GM19455 (cell line): ENCODE measurements at regions not wholly inside any gene's neighbourhood (a gene's known extent, or its start where the extent isn't known, plus 50 kb on each side); places are given as distances from the start of the nearest gene placed in this dataset.

ENCODE experiments used
- ATAC-seq: cut with Tn5 transposase; IDR thresholded peaks from one replicate; pipeline ENCODE4 v1.9.1; 2021; ENCODE audit not compliant: unreplicated experiment

DNA sequence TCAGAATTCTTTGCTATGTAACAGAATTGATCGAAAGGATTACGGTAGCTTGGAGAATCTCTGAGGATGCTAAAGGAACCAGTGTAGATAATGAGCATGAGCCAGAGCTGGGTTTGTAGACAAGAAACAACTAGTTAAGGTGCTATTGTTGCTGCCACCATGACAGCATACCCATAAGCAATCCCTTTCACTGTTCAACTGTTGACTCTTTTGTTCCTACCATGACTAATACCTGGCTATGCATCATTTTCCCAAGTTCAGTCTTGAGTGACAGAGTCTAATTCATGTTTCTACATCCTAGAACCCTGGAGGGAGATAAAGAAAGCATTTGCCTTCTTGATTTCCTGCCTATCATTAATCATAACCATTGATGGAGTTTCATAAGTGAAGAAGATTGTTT lies 600.3 kb downstream of the OTOL1 start:
- ATAC-seq: no peak

DNA sequence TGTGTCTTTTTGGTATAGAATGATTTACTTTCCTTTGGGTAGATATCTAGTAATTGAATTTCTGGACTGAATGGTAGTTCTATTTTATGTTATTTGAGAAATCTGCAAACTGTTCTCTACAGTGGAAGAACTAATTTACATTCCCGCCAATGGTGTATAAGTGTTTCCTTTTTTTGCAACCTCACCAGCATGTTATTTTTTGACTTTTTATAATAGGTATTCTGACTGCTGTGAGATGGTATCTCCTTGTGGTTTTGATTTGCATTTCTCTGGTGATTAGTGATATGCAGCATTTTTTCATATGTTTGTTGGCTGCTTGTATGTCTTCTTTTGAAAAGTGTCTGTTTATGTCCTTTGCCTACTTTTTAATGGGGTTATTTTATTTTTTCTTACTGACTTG lies 607.2 kb downstream of the OTOL1 start:
- ATAC-seq: no peak

DNA sequence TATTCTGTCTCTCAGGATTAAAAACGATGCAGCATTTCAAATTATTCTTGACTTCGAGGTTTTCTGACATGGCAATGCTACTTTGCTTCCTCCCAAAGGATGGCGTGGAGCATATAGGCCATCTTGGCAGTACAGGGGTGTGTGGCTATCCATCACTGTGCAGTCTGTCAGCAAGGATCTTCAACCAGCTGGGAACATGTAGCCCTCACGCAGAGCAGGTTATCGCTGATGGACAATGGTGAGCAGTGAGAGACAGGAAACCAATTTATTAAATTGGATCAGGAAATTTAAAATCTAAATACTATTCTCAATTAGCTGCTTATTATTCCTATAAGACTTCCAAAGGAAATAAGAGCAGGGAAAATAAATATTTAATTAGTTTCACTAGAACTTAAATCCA lies 615.3 kb downstream of the OTOL1 start:
- ATAC-seq: no peak

DNA sequence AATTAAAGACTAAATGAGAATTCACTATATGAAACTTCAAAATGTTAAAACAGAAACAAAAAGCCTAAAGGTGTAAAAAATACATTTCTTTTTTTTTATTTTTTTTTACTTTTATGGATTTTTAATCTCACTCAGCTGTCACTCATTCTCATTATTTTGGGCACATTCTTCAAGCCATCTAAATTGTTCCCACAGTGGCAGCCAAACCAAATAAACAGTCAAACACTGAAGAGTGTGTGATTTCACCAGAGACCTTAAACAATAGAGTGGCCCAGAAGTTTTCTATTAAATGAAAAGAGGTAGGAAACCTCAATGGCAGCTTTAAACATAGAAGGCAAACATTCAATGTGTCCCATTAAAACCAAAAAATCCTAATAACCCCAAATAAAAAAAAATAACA lies 616.1 kb downstream of the OTOL1 start:
- ATAC-seq: no peak

DNA sequence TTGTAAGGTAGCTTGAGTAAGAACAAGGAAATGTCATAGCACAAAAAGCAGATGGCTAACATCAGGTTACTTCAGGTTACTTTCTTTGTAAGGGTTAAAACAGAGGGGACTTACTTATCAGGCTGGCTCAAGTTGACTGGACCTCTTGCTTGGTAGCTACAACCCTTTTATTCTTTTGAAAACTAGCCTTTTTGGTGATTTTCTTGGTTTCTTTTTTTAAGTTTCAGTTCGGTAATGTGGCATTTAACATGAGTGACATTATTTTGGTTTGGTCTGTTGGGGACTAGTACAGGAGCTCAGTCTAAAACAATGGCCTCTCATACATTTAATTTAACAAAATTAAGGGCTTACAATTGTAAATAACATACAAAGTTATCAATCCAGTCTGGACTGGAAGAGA lies 621.4 kb downstream of the OTOL1 start:
- no peak for ATAC-seq

DNA sequence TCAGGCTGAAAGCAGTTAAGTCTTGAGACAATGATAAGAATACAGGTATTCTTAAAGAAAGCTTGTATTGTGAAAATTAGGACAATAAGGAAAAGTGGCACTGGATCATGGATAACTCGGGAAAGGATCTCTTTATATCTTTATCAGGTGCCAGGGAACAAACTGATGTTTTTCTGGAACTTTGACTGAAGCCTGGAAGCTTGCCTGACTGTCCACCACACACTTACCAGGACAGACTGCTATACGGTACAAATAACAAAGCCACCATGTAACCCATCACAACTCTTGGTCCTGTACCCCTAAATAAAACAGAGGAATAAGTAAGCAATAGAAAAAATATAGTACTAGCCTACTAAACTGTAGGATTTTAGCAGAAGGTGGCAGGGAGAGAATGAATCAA lies 623.0 kb downstream of the OTOL1 start:
- ATAC-seq: no peak

DNA sequence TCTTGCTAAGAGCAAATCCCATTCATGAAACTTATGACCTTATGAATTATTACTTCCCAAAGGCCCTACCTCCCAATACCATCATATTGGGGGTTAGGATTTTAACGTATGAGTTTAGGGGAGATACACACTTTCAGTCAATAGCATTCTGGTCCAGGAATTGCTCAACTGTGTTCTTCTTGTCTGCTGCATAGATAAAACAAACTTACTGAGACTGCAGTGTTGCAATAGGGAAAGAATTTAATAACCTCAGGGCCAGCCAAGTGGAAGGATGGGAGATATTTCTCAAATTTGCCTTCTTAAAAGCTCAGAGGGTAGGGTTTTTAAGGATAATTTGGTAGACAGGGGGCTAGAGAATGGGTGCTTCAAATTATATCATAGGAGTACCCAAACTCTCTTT lies 625.8 kb downstream of the OTOL1 start:
- no peak for ATAC-seq

DNA sequence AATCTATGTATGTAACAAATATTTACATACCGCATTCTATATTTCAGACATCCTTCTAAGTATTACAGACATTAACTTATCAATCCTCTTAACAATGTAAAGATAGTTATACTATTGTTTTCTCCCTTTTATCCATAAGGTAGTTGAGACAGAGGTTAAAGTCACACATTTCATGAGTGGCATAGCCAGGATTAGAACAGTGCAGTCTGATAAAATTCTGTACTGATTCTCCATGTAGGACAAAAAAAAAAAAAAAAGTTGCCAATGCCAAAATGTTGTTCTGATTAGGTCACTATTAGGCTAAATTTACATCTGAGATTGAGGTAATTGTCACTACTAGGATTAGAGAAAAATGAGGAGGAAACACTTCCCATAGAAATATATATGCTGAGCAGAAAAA lies 629.2 kb downstream of the OTOL1 start:
- no peak for ATAC-seq

DNA sequence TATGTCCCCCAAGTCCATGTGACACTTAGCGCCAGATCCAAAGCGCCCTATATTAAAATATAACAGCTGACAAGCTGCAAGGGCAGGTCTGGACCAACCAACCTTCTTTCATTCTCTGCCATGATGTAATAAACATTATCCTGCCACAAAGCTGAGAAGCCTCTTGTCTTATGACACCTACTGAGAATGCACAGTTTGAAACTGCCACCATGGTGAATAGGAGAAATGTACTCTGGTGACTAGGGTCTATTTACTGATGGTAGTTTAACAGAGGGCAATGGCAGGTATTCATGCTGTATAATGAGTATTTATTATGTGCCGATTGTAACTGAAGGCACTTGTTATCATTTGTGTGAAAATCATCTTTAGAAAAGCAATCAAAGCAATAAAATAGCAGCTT lies 634.0 kb downstream of the OTOL1 start:
- ATAC-seq: no peak

DNA sequence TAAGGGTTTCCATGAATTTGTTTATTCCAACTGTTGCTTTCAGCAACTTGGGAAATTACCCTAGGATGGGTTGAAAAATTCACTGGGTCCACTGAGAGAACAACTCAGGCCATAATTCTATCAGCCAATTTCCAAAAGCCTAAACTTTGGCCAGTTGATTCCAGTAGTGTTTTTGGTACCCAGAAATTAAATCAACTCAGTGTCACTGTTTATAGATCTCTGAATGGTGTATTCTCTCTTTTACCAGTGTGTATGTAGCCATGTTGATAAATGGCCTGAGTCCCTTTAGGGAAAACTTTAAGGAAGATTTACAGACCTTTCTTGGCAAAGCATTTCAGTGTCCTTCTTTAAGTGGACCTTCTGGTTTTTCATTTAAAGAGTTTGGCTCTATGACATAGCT lies 636.4 kb downstream of the OTOL1 start:
- ATAC-seq: no peak

DNA sequence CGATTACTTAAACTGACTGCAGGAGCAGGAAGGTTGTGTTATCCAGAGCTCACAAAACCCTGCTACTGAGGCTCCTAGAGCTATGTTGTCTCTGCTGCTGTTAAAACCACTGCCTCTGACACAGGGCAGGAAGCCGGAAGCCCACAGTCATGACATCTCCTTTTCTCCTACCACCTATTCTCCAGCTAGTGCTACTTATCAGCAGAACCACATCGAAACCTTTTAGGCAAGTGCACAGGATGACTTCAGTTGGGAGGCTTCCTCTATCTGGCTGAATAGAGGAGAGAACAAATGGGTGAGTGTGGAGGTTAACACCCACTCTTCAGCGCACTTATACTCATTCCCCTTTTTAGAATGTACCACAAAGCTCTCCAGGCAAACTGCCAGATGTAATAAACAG lies 638.0 kb downstream of the OTOL1 start:
- no peak for ATAC-seq

DNA sequence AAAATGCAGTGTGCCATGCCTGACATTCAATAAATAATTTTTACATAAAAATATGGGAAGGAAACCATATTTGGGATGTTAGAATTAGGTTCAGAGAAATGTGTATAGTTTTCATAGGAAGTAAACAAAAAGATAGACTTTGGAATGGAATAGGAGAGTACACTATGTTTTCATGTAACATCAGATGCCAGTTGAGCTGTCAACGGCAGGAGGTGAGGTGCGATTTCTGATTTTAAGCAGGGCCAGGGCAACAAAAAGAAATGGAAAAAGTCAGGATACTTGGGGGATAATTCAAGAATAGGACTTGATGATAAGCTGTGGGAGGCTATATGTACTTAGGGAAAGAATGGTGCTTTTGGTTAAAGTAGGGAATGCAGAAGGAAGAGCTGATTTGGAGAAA lies 639.5 kb downstream of the OTOL1 start:
- ATAC-seq: no peak

DNA sequence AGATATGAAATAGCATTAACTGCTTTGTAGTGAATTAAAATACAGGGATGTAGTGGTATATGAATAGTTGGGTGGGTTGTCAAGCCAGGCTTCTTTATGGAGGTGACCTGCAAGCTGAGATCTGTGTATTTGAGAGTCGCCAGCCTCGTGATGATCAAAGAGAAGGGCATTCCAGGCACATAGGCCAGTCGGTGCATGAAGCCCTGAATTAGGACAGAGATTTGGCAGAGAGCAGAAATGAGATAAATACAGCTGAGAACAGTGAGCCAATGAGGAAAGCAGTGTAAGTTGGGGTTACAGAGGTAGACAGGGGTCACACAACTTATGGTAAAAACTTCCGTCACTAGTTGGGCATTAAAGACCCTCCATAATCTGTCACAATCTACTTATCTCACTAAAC lies 641.9 kb downstream of the OTOL1 start:
- ATAC-seq: no peak

DNA sequence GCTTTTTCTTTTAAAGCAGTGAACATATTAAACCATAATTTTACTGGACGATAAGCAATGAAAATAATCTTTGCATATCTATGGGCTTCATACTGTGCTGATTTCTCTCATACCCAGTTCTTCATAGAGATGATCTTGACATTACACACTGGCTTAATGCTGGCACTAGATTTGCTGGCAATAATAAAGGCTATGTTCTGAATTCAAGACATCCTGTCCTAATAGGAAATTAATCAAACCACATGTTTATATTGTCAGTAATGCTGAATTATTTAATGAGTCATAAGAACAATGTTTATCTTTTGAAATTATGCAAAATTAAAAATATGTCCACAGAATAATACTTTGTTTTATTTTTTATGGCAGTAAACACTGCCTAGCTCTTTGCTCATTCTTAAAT lies 643.2 kb downstream of the OTOL1 start:
- no peak for ATAC-seq

DNA sequence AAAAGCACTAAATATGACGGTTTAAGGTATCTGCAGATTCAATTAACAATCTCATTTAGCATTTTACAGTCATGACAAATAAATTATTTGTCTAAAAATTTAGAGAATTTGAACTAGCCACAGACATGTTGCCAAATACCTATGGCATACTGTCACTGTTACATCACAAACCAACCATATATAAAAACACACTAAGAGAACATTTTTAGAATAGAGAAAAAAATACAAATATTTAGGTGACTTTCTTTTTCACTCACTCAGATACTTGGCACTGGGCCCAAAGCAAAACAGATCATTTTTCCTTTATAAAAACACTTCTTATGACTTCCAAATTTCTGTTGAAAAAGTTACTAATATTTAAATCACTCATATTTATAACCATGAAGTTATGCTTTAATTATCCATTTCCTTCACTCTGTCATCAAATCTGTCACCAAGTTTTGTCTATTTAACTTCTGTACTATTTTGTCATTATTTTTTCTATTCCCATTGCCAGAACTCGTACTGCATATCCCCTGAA lies 644.7 kb downstream of the OTOL1 start:
- ATAC-seq: no peak

DNA sequence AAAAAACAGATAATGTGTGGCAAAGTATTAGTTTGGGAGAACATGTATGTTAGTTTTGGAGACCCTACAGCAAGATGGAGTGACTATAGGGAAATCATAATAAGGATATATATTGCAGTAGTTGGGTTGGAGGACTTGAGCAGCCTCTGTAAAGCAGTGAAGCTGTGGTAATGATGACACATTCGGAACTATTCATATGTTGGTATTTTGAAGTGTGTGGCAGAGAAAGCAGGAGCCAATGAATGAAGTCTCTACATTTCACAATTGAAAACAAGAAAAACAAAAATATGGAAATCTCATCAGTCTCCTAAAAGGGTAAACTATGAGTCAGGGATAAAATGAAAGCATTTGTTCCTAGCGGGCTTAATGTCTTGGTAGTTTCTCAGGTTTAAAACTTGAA lies 645.9 kb downstream of the OTOL1 start:
- no peak for ATAC-seq

DNA sequence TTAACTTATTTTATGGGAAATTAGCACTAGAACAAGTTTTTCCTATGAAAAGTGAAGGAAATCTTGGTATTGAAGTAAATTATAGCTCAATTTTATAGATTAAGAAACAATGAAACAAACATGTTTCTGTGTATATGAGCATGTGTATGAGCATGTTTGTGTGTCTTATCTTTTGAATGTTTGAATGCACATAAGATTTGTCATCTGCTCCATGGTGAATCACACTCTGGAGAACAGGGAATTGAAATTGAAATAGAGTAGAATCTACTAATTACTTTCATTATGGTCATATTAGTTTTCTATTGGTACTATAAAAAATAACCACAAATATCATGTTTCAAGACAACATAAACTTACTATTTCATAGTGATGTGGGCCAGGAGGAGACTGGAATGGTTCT lies 646.6 kb downstream of the OTOL1 start:
- no peak for ATAC-seq

DNA sequence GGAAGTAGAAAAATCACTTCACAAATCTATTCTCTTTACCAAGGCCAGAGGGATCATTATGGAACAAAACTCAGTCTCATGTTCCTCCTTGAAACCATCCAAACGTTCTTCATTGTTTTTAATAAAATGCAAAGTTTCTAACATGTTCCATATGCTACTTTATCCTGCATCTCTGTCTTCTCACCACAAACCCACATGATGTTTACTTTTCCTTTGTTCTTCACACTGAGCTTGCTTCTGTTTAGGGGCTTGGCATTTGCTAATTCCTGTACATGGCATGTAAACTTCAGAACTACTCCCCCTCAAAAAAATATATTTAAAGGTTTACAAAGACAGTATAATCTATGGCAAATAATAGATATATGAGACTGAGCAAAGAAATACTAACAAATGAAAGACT lies 651.4 kb downstream of the OTOL1 start:
- no peak for ATAC-seq

DNA sequence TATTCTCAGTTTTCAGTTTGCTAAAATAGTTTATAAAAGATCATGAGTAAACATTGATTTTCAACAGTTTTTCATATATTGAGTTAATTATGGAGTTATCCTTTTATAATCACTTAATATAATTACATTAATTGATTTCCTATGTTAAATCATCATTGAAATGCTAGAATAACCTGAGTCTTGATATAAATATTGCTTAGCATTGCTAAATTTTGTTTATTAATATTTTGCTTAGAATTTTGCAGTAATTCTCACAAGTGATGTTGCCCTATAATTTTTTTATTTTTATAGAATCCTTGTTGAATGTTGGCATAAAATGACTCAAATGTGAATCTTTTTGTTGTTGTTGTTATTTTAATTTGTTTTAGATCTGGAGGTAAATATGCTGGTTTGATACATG lies 654.2 kb downstream of the OTOL1 start:
- no peak for ATAC-seq

DNA sequence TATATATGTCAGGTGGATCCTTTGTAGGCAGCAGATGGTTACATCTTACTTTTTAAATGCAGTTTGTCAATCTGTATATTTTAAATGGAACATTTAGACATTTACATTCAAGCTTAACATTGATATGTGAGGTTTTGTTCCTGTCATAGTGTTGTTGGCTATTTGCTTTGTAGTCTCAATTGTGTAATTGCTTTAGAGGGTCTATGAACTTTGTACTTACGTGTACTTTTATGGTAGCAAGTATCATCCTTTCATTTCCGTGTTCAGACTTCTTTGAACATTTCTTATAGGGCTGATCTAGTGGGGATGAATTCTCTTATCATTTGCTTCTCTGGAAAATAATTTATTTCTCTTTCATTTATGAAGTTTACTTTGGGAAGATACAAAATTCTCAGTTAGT lies 656.0 kb downstream of the OTOL1 start:
- ATAC-seq: no peak

DNA sequence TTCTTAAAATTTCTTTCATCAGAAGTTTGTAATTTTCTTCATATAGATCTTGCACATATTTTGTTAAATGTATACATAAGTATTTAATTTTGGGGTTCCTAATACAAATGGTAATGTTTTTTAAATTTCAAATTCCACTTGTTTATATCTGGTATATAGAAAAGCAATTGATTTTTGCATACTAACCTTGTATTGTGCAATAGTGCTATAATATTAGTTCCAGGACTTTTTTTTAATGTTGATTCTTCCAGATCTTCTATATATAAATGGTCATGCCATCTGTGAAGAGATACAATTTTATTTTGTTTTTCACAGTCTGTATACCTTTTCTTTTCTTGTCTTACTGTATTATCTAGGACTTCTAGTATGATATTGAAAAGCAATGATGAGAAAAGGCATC lies 665.0 kb downstream of the OTOL1 start:
- ATAC-seq: no peak

DNA sequence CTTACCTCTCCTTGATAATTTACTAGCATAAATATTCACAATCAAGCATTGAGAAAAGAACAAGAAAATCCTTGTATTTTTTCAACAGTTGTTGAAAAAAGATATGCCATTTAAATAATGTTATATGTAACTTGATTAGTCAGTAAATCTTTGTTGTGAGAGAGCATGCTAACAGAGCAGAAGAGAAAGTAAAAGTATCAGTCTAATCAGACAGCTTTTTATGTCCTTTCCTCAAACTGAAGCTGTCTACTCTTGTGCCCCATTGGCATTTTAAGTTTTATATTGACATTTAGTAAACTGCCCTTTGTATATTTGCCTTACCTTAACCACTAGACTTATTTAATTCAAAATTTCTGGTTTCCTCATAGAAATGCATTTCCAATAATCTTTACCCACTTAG lies 668.7 kb downstream of the OTOL1 start:
- no peak for ATAC-seq

DNA sequence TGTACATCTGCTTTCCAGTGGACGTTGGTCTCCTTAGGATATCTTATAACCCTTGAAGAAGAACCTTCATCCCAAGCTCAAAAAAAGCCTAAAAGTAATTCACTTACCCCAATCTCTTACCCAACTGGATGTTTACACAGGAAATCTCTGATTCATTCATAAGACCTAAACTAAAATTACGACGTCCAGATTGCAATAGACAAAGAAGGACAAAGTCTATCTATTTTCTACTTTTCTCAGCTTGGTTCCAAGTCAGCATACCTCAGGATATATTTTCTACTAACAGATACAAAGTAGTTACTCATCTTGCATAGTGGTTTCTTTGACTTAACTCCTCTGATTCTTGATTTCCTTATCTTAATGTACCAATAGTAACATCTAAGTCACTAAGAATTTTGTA lies 669.9 kb downstream of the OTOL1 start:
- ATAC-seq: no peak

DNA sequence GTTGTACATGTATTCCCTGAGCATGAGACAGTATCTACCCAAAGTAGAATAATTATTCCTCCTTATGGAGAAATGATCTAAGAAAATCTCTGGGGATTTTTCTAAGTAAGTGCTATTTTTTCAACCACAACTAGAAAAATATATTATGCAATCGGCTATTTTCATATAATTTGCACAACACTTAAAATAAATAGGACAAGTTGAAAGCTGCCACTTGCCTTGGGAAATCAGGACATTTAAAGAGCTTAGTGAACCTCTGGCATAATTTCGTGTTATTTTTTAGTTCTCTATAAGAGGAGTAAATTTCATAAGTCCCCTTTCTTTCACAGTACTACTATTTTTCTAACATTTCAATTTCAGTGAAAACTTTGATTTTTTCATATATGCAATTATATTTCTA lies 672.1 kb downstream of the OTOL1 start:
- no peak for ATAC-seq
